ENCODE measurements at regions not wholly inside any gene's neighbourhood (a gene's known extent, or its start where the extent isn't known, plus 50 kb on each side); places are given as distances from the start of the nearest gene placed in this dataset.

GRCh38 chr12:128073937-128074336 is 193.0 kb upstream of the TMEM132C start:
- Histone ChIP-seq H3K4ac (ENCODE audit: low read depth, low read length) (no peak overlapping the region), H3T11ph (ENCODE audit: low read length) (no peak overlapping the region), H3K14ac (ENCODE audit: insufficient read depth, low read length) (no peak overlapping the region), H2BK12ac (ENCODE audit: insufficient read length, low read depth, low read length) (no peak overlapping the region), H3K9me3 (ENCODE audit: control insufficient read depth, low read depth, low read length) (no peaks in the 10 kb centered on the region), H4K5ac (ENCODE audit: insufficient read length, low read depth, low read length) (no peak overlapping the region), H2BK120ac (ENCODE audit: low read depth, low read length, poor library complexity, severe bottlenecking) (no peak overlapping the region), H2AK5ac (ENCODE audit: insufficient read length, low read length) (no peak overlapping the region), H3K23ac (ENCODE audit: insufficient read length, low read depth, low read length) (no peak overlapping the region), H3K4me2 (ENCODE audit: insufficient read depth, insufficient read length, low read length) (no peak overlapping the region), H3K18ac (ENCODE audit: insufficient read length, low read depth, low read length) (no peak overlapping the region), H3K4me1 (ENCODE audit: insufficient read depth, low read length) (no peaks in the 10 kb centered on the region), H4K20me1 (ENCODE audit: control insufficient read depth, insufficient read depth, insufficient read length) (no peaks in the 10 kb centered on the region), H2AFZ (ENCODE audit: low read length) (no peak overlapping the region), H3K27ac (ENCODE audit: insufficient read length, low read depth, low read length) (no peak overlapping the region), H3K79me1 (ENCODE audit: insufficient read depth, low read depth, low read length, poor library complexity, severe bottlenecking) (no peaks in the 10 kb centered on the region), H3K56ac (ENCODE audit: insufficient read length, low read depth, low read length) (no peak overlapping the region), H2BK20ac (ENCODE audit: low read depth, low read length, poor library complexity, severe bottlenecking) (no peak overlapping the region), H3K27me3 (ENCODE audit: insufficient read depth, low read length) (no peaks in the 10 kb centered on the region), H3K23me2 (ENCODE audit: insufficient read length, low read depth, low read length, poor library complexity, severe bottlenecking) (no peaks in the 10 kb centered on the region), H4K8ac (replicated peaks; ENCODE audit: insufficient read length, low read depth, low read length) (no peak overlapping the region), H3K79me2 (ENCODE audit: insufficient read depth, low read length) (no peaks in the 10 kb centered on the region), H2BK5ac (ENCODE audit: insufficient read length, low read length) (no peak overlapping the region), H4K91ac (ENCODE audit: insufficient read length, low read depth, low read length) (no peak overlapping the region), H3K9ac (ENCODE audit: extremely low read depth, insufficient read length, low read length) (no peak overlapping the region), H2BK15ac (ENCODE audit: low read depth, low read length) (no peak overlapping the region)
- Mint-ChIP-seq H3K36me3 (ENCODE audit: insufficient read depth in 1 of 3, low read depth in 3 of 3) (peaks cover 0 to 15% (median 7%) of the 10 kb centered on the region in 3 experiments; a peak in 5 of 7 replicates), H3K9me3 (peaks cover 9 to 10% of the 10 kb centered on the region in 2 experiments), H3K27me3 (ENCODE audit: low read depth) (peaks cover 20% of the 10 kb centered on the region), H3K4me3 (no peak overlapping the region), H3K27ac (peak overlapping the region in 1 of 3 experiments; percentile 29; a peak in 1 of 7 replicates), H3K4me1 (peaks cover 11 to 12% of the 10 kb centered on the region in 2 experiments)
- TF ChIP-seq, protein P1, sequence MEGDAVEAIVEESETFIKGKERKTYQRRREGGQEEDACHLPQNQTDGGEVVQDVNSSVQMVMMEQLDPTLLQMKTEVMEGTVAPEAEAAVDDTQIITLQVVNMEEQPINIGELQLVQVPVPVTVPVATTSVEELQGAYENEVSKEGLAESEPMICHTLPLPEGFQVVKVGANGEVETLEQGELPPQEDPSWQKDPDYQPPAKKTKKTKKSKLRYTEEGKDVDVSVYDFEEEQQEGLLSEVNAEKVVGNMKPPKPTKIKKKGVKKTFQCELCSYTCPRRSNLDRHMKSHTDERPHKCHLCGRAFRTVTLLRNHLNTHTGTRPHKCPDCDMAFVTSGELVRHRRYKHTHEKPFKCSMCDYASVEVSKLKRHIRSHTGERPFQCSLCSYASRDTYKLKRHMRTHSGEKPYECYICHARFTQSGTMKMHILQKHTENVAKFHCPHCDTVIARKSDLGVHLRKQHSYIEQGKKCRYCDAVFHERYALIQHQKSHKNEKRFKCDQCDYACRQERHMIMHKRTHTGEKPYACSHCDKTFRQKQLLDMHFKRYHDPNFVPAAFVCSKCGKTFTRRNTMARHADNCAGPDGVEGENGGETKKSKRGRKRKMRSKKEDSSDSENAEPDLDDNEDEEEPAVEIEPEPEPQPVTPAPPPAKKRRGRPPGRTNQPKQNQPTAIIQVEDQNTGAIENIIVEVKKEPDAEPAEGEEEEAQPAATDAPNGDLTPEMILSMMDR (conservative IDR thresholded peaks at IDR 0.05), result no peak
- DNase-seq, result peak; percentile 13
- no CpG with 5 or more reads among the region's 13 CpGs for WGBS (ENCODE audit: extremely low coverage, insufficient read length, low lambda C conversion rate)

Data from H9 (cell line).